ENCODE measurements at regions not wholly inside any gene's neighbourhood (a gene's known extent, or its start where the extent isn't known, plus 50 kb on each side); places are given as distances from the start of the nearest gene placed in this dataset.

DNA sequence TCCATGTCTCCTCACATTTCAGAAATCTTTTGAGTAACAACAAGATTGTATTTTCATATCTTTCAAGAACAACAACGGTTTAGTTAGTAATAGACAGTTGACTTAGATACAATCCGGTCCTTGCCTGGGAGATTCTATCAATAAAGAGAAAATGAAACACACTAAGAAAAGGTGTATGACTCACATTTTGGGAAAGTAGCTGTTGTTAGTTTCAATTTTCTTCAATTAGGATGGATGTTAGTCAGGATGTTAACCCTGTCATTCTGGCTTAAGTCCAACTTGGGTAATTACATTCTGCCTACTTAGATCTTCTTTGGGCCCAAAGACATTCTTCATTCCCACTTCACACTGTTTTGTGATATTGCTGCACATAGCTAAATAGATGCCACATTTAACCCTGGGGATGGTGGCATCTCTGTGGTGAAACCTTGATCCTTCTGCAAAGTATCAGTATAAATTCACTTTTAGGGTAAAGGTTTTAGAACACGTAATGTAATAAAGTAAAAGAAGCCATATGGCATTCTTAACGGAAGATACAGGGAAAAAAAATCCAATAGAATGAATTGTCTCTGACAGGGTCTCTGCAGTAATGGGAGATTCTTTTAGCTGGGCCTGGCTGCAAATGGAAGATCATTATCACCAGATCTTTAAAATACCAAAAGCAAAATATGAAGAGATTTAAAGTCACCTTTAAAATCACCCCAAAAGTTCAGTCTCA lies 365.5 kb downstream of the FIGN start:
- TF ChIP-seq SUZ12 (IDR thresholded peaks at IDR 0.05; ENCODE audit: extremely low read depth, insufficient read depth, insufficient read length) (no peak), YY1 (IDR thresholded peaks at IDR 0.05; ENCODE audit: insufficient read depth, insufficient read length) (no peak), ZNF274 (IDR thresholded peaks at IDR 0.05; ENCODE audit: low read depth, low read length) (no peak)
- no peaks in the 10 kb centered on the region for H3K36me3 ChIP-seq (ENCODE audit: insufficient read depth, insufficient read length, low read length)
- H3K4me1 ChIP-seq (ENCODE audit: insufficient read depth, insufficient read length) = no peaks in the 10 kb centered on the region
- H3K9ac ChIP-seq (ENCODE audit: insufficient read length, low read depth) = no peak overlapping the region
- H3K4me3 ChIP-seq (ENCODE audit: insufficient read length, low read depth) = no peak overlapping the region
- H3K9me3 ChIP-seq (ENCODE audit: insufficient read depth, low read length) = no peaks in the 10 kb centered on the region
- no peak for DNase-seq (ENCODE audit: low read depth, low spot score)
- H3K27me3 ChIP-seq (ENCODE audit: insufficient read depth, insufficient read length) = no peaks in the 10 kb centered on the region

DNA sequence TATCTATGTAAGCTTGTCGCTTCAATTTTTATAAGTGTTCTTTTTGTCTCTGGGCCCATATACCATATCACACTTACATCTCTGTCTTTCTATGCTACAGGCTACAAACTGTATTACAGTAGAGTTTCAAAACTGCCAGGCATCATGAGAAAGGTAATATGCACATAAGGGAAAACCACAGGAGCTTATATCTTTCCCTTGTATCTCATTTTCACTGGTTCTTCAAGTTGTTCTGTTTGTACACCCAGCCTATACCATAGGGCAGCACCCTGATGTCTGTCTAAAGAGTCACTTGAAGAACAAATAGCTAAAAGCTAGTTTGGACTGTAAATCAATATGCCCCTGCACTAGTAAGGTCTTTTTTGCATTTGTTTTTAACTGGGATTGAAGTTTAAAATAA lies 366.7 kb downstream of the FIGN start:
- H3K36me3 ChIP-seq (ENCODE audit: insufficient read depth, insufficient read length, low read length) = no peaks in the 10 kb centered on the region
- TF ChIP-seq SUZ12 (IDR thresholded peaks at IDR 0.05; ENCODE audit: extremely low read depth, insufficient read depth, insufficient read length) (no peak), YY1 (IDR thresholded peaks at IDR 0.05; ENCODE audit: insufficient read depth, insufficient read length) (no peak), ZNF274 (IDR thresholded peaks at IDR 0.05; ENCODE audit: low read depth, low read length) (no peak)
- DNase-seq (ENCODE audit: low read depth, low spot score) = no peak

DNA sequence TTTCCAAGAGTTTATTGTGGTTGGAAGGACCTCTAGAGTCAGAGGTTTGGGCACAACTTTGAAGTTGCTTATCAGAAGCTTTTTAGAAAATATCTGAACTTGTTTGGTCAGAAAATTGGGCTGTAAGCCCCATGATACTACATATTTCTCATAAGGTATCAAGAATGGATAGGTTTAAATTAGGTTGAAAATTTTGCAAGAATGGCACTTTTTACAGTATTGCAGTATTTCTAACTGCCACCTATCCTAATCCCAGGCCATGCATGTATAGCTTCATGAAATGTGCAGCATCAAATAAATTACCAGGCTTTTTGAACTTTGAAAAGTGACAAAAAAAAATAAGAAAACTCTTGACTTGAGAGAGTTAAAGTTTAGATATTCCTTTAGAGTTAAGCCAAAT lies 367.2 kb downstream of the FIGN start:
- Histone ChIP-seq H3K27me3 (ENCODE audit: insufficient read depth, insufficient read length) (no peaks in the 10 kb centered on the region), H3K4me1 (ENCODE audit: insufficient read depth, insufficient read length) (no peaks in the 10 kb centered on the region), H3K9me3 (ENCODE audit: insufficient read depth, low read length) (no peaks in the 10 kb centered on the region), H3K36me3 (ENCODE audit: insufficient read depth, insufficient read length, low read length) (no peaks in the 10 kb centered on the region), H3K9ac (ENCODE audit: insufficient read length, low read depth) (no peak overlapping the region), H3K4me3 (ENCODE audit: insufficient read length, low read depth) (no peak overlapping the region)
- TF ChIP-seq YY1 (IDR thresholded peaks at IDR 0.05; ENCODE audit: insufficient read depth, insufficient read length) = no peak
- no peak for DNase-seq (ENCODE audit: low read depth, low spot score)

More for the DNA sequence above, 366.7 kb downstream of the FIGN start:
- Histone ChIP-seq H3K27me3 (ENCODE audit: insufficient read depth, insufficient read length) (no peaks in the 10 kb centered on the region), H3K4me3 (ENCODE audit: insufficient read length, low read depth) (no peak overlapping the region), H3K4me1 (ENCODE audit: insufficient read depth, insufficient read length) (no peaks in the 10 kb centered on the region), H3K9ac (ENCODE audit: insufficient read length, low read depth) (no peak overlapping the region), H3K9me3 (ENCODE audit: insufficient read depth, low read length) (no peaks in the 10 kb centered on the region)

- DNase-seq (ENCODE audit: low read depth, low spot score) = no peak
- H3K9ac ChIP-seq (ENCODE audit: insufficient read length, low read depth) = no peak overlapping the region
- H3K4me1 ChIP-seq (ENCODE audit: insufficient read depth, insufficient read length) = no peaks in the 10 kb centered on the region
- H3K9me3 ChIP-seq (ENCODE audit: insufficient read depth, low read length) = no peaks in the 10 kb centered on the region
- TF ChIP-seq ZNF274 (IDR thresholded peaks at IDR 0.05; ENCODE audit: low read depth, low read length) = no peak
- TF ChIP-seq SUZ12 (IDR thresholded peaks at IDR 0.05; ENCODE audit: extremely low read depth, insufficient read depth, insufficient read length) = no peak
- no peak for TF ChIP-seq YY1 (IDR thresholded peaks at IDR 0.05; ENCODE audit: insufficient read depth, insufficient read length)
- no peaks in the 10 kb centered on the region for H3K36me3 ChIP-seq (ENCODE audit: insufficient read depth, insufficient read length, low read length)
- no peak overlapping the region for H3K4me3 ChIP-seq (ENCODE audit: insufficient read length, low read depth)
- no peaks in the 10 kb centered on the region for H3K27me3 ChIP-seq (ENCODE audit: insufficient read depth, insufficient read length)
Observed at GRCh38 chr2:163367825-163368582, 367.8 kb downstream of the FIGN start.

DNA sequence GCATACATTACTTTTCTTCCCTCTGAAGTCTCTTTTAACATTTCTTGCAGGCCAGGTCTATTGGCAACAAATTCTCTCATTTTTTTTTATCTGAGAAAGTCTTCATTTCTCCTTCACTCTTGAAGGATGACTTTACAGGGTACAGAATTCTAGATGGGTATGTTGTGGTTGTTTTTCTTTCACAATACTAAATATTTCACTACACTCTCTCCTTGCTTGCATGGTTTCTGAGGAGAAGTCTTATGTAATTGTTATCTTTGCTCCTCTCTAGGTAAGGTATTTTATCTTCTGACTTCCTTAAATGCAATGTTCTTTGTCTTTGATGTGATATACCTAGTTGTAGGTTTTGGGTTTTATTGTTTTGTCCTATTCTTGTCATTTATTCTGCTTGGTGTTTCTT lies 371.1 kb downstream of the FIGN start:
- no peaks in the 10 kb centered on the region for H3K9me3 ChIP-seq (ENCODE audit: insufficient read depth, low read length)
- no peaks in the 10 kb centered on the region for H3K4me1 ChIP-seq (ENCODE audit: insufficient read depth, insufficient read length)
- TF ChIP-seq YY1 (IDR thresholded peaks at IDR 0.05; ENCODE audit: insufficient read depth, insufficient read length) = no peak
- TF ChIP-seq SUZ12 (IDR thresholded peaks at IDR 0.05; ENCODE audit: extremely low read depth, insufficient read depth, insufficient read length) = no peak
- no peak for TF ChIP-seq ZNF274 (IDR thresholded peaks at IDR 0.05; ENCODE audit: low read depth, low read length)
- H3K27me3 ChIP-seq (ENCODE audit: insufficient read depth, insufficient read length) = no peaks in the 10 kb centered on the region
- no peaks in the 10 kb centered on the region for H3K36me3 ChIP-seq (ENCODE audit: insufficient read depth, insufficient read length, low read length)
- H3K4me3 ChIP-seq (ENCODE audit: insufficient read length, low read depth) = no peak overlapping the region
- DNase-seq (ENCODE audit: low read depth, low spot score) = no peak
- no peak overlapping the region for H3K9ac ChIP-seq (ENCODE audit: insufficient read length, low read depth)

GRCh38 chr2:163353551-163353950 lies 382.3 kb downstream of the FIGN start:
- TF ChIP-seq YY1 (IDR thresholded peaks at IDR 0.05; ENCODE audit: insufficient read depth, insufficient read length) (no peak), SUZ12 (IDR thresholded peaks at IDR 0.05; ENCODE audit: extremely low read depth, insufficient read depth, insufficient read length) (no peak), ZNF274 (IDR thresholded peaks at IDR 0.05; ENCODE audit: low read depth, low read length) (no peak)
- Histone ChIP-seq H3K9ac (ENCODE audit: insufficient read length, low read depth) (no peak overlapping the region), H3K36me3 (ENCODE audit: insufficient read depth, insufficient read length, low read length) (no peaks in the 10 kb centered on the region), H3K4me3 (ENCODE audit: insufficient read length, low read depth) (no peak overlapping the region), H3K4me1 (ENCODE audit: insufficient read depth, insufficient read length) (no peaks in the 10 kb centered on the region), H3K27me3 (ENCODE audit: insufficient read depth, insufficient read length) (no peaks in the 10 kb centered on the region), H3K9me3 (ENCODE audit: insufficient read depth, low read length) (no peaks in the 10 kb centered on the region)
- no peak for DNase-seq (ENCODE audit: low read depth, low spot score)

- no peak for TF ChIP-seq ZNF274 (IDR thresholded peaks at IDR 0.05; ENCODE audit: low read depth, low read length)
- TF ChIP-seq SUZ12 (IDR thresholded peaks at IDR 0.05; ENCODE audit: extremely low read depth, insufficient read depth, insufficient read length) = no peak
- TF ChIP-seq YY1 (IDR thresholded peaks at IDR 0.05; ENCODE audit: insufficient read depth, insufficient read length) = no peak
- H3K9ac ChIP-seq (ENCODE audit: insufficient read length, low read depth) = no peak overlapping the region
- no peaks in the 10 kb centered on the region for H3K36me3 ChIP-seq (ENCODE audit: insufficient read depth, insufficient read length, low read length)
- H3K9me3 ChIP-seq (ENCODE audit: insufficient read depth, low read length) = no peaks in the 10 kb centered on the region
- no peak for DNase-seq (ENCODE audit: low read depth, low spot score)
- H3K4me1 ChIP-seq (ENCODE audit: insufficient read depth, insufficient read length) = no peaks in the 10 kb centered on the region
- H3K27me3 ChIP-seq (ENCODE audit: insufficient read depth, insufficient read length) = no peaks in the 10 kb centered on the region
- no peak overlapping the region for H3K4me3 ChIP-seq (ENCODE audit: insufficient read length, low read depth)
Observed at GRCh38 chr2:163351966-163352365, 383.8 kb downstream of the FIGN start.
